GM23338 (cell line): ENCODE measurements at regions not wholly inside any gene's neighbourhood (a gene's known extent, or its start where the extent isn't known, plus 50 kb on each side); places are given as distances from the start of the nearest gene placed in this dataset.

Source experiments
- ATAC-seq: fragments of 200-7000 bp; cut with Tn5 transposase; 3 replicates; pipeline ENCODE4 v1.9.1; 2020
- DNase-seq: peaks from one replicate; pipeline ENCODE4 v3.0.0-alpha.2; 2015; ENCODE audit warnings: low spot score
- H2AFZ ChIP-seq: fragments of 200-600 bp; sonication (generic); 2 replicates; pipeline ENCODE4 v1.8.0; 2016; ENCODE audit warnings: antibody characterized with exemption, mild to moderate bottlenecking, moderate library complexity
- H3F3A ChIP-seq: fragments of 200-600 bp; sonication (generic); replicated peaks from 2 replicates; pipeline ENCODE4 v1.8.0; 2017; ENCODE audit warnings: antibody characterized with exemption, mixed run types, low read depth
- H3K27ac ChIP-seq: fragments of 200-600 bp; sonication (generic); 2 replicates; pipeline ENCODE4 v1.6.1; 2016; ENCODE audit warnings: low read depth
- H3K27me3 ChIP-seq: fragments of 200-600 bp; sonication (generic); 2 replicates; pipeline ENCODE4 v1.8.0; 2016; ENCODE audit warnings: mild to moderate bottlenecking, mixed run types, moderate library complexity; ENCODE audit not compliant: insufficient read depth
- H3K36me3 ChIP-seq: fragments of 200-600 bp; sonication (generic); 2 replicates; pipeline ENCODE4 v1.8.0; 2016; ENCODE audit warnings: mild to moderate bottlenecking; ENCODE audit not compliant: insufficient read depth
- H3K4me1 ChIP-seq: fragments of 200-600 bp; sonication (generic); 2 replicates; pipeline ENCODE4 v1.8.0; 2016; ENCODE audit warnings: mild to moderate bottlenecking, moderate library complexity; ENCODE audit not compliant: insufficient read depth
- H3K4me2 ChIP-seq: fragments of 200-600 bp; sonication (generic); 2 replicates; pipeline ENCODE4 v1.7.1; 2017; ENCODE audit warnings: mixed run types
- H3K4me3 ChIP-seq: fragments of 200-600 bp; sonication (generic); 2 replicates; pipeline ENCODE4 v1.6.1; 2016; ENCODE audit warnings: mixed run types
- H3K79me2 ChIP-seq: fragments of 200-600 bp; sonication (generic); replicated peaks from 2 replicates; pipeline ENCODE4 v1.8.0; 2017; ENCODE audit warnings: mild to moderate bottlenecking; ENCODE audit not compliant: insufficient read depth
- H3K9me2 ChIP-seq: fragments of 200-600 bp; sonication (generic); 2 replicates; pipeline ENCODE4 v1.8.0; 2017; ENCODE audit not compliant: insufficient read depth
- H4K20me1 ChIP-seq: fragments of 200-600 bp; sonication (generic); replicated peaks from 2 replicates; pipeline ENCODE4 v1.8.0; 2017; ENCODE audit warnings: mild to moderate bottlenecking; ENCODE audit not compliant: insufficient read depth
- H3K27ac Mint-ChIP-seq: 2 replicates; pipeline ENCODE4 v1.8.0; 2020; ENCODE audit warnings: inconsistent platforms, mild to moderate bottlenecking, moderate library complexity, mixed read lengths
- H3K27me3 Mint-ChIP-seq: 3 replicates; pipeline ENCODE4 v1.8.0; 2022; ENCODE audit warnings: low read depth, mild to moderate bottlenecking, moderate library complexity, mixed read lengths, inconsistent platforms; ENCODE audit not compliant: insufficient read depth, poor library complexity
- H3K36me3 Mint-ChIP-seq: 3 replicates; pipeline ENCODE4 v1.8.0; 2021; ENCODE audit warnings: low read depth, mild to moderate bottlenecking, inconsistent platforms, moderate library complexity, mixed read lengths
- H3K4me1 Mint-ChIP-seq: 3 replicates; pipeline ENCODE4 v1.8.0; 2020; ENCODE audit warnings: mild to moderate bottlenecking, inconsistent platforms, mixed read lengths
- H3K4me3 Mint-ChIP-seq: 3 replicates; pipeline ENCODE4 v1.8.0; 2021; ENCODE audit warnings: moderate library complexity, mild to moderate bottlenecking, inconsistent platforms, mixed read lengths
- H3K9me3 Mint-ChIP-seq: 3 replicates; pipeline ENCODE4 v1.8.0; 2020; ENCODE audit warnings: moderate library complexity, mild to moderate bottlenecking, inconsistent platforms, mixed read lengths
- CREB1 ChIP-seq: fragments of 250-450 bp; sonication (Bioruptor Pico); IDR thresholded peaks from 2 replicates; pipeline ENCODE4 v1.5.0; 2020; ENCODE audit warnings: low read depth, mild to moderate bottlenecking, moderate library complexity
- EZH2 ChIP-seq: fragments of 200-600 bp; sonication (generic); IDR thresholded peaks from one replicate; pipeline ENCODE4 v1.8.0; 2017; ENCODE audit warnings: antibody characterized with exemption, mild to moderate bottlenecking, low read depth; ENCODE audit not compliant: unreplicated experiment
- REST ChIP-seq: IDR thresholded peaks from one replicate; pipeline ENCODE4 v1.6.1; 2018; ENCODE audit warnings: antibody characterized with exemption; ENCODE audit not compliant: unreplicated experiment
- STAT1 ChIP-seq: IDR thresholded peaks from one replicate; pipeline ENCODE4 v1.6.1; 2016; ENCODE audit warnings: antibody characterized with exemption; ENCODE audit not compliant: unreplicated experiment
- TF ChIP-seq, protein P1 (sequence below): fragments of 250-450 bp; sonication (Bioruptor Pico); IDR thresholded peaks from 2 replicates; pipeline ENCODE4 v1.5.0; 2020; ENCODE audit warnings: mild to moderate bottlenecking, moderate library complexity
- TF ChIP-seq, protein P2 (sequence below), 2 experiments: fragments of 200-600 bp in 1 of 2; sonication (generic) in 1 of 2; conservative IDR thresholded peaks; 2 replicates each; pipeline versions ENCODE4 v1.5.1 to v1.6.1; 2016 to 2017; ENCODE audit warnings: antibody characterized with exemption in 2 of 2, low read depth in 2 of 2, mild to moderate bottlenecking in 2 of 2, moderate library complexity in 1 of 2
- TF ChIP-seq, protein P3 (sequence below): IDR thresholded peaks from 2 replicates; pipeline ENCODE4 v1.6.1; 2016; ENCODE audit warnings: antibody characterized with exemption

DNA sequence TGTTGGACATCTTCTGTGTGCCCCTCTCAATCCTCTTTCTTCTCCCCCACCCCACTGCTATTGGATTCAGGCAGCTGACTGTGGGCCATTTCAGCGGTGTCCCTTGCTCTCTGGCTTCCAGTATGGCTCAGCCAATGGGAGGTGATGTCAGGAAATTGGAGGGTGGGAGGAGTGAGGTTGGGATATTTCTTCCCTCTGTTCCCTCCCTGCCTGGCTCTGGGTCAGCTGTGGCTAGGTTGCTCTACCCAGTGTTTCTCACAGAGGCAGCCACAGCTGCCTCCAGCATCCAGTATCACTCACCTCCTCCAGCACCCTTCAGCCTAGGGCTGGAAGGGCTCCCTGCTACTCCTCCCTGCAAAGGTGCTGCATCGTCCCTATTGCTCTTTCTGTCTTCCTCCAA is 423.5 kb downstream of the MIAT start (continued):
- TF ChIP-seq, protein P1, sequence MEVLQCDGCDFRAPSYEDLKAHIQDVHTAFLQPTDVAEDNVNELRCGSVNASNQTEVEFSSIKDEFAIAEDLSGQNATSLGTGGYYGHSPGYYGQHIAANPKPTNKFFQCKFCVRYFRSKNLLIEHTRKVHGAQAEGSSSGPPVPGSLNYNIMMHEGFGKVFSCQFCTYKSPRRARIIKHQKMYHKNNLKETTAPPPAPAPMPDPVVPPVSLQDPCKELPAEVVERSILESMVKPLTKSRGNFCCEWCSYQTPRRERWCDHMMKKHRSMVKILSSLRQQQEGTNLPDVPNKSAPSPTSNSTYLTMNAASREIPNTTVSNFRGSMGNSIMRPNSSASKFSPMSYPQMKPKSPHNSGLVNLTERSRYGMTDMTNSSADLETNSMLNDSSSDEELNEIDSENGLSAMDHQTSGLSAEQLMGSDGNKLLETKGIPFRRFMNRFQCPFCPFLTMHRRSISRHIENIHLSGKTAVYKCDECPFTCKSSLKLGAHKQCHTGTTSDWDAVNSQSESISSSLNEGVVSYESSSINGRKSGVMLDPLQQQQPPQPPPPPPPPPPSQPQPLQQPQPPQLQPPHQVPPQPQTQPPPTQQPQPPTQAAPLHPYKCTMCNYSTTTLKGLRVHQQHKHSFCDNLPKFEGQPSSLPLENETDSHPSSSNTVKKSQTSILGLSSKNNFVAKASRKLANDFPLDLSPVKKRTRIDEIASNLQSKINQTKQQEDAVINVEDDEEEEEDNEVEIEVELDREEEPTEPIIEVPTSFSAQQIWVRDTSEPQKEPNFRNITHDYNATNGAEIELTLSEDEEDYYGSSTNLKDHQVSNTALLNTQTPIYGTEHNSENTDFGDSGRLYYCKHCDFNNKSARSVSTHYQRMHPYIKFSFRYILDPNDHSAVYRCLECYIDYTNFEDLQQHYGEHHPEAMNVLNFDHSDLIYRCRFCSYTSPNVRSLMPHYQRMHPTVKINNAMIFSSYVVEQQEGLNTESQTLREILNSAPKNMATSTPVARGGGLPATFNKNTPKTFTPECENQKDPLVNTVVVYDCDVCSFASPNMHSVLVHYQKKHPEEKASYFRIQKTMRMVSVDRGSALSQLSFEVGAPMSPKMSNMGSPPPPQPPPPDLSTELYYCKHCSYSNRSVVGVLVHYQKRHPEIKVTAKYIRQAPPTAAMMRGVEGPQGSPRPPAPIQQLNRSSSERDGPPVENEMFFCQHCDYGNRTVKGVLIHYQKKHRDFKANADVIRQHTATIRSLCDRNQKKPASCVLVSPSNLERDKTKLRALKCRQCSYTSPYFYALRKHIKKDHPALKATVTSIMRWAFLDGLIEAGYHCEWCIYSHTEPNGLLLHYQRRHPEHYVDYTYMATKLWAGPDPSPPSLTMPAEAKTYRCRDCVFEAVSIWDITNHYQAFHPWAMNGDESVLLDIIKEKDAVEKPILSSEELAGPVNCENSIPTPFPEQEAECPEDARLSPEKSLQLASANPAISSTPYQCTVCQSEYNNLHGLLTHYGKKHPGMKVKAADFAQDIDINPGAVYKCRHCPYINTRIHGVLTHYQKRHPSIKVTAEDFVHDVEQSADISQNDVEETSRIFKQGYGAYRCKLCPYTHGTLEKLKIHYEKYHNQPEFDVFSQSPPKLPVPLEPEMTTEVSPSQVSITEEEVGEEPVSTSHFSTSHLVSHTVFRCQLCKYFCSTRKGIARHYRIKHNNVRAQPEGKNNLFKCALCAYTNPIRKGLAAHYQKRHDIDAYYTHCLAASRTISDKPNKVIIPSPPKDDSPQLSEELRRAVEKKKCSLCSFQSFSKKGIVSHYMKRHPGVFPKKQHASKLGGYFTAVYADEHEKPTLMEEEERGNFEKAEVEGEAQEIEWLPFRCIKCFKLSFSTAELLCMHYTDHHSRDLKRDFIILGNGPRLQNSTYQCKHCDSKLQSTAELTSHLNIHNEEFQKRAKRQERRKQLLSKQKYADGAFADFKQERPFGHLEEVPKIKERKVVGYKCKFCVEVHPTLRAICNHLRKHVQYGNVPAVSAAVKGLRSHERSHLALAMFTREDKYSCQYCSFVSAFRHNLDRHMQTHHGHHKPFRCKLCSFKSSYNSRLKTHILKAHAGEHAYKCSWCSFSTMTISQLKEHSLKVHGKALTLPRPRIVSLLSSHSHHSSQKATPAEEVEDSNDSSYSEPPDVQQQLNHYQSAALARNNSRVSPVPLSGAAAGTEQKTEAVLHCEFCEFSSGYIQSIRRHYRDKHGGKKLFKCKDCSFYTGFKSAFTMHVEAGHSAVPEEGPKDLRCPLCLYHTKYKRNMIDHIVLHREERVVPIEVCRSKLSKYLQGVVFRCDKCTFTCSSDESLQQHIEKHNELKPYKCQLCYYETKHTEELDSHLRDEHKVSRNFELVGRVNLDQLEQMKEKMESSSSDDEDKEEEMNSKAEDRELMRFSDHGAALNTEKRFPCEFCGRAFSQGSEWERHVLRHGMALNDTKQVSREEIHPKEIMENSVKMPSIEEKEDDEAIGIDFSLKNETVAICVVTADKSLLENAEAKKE (CRISPR knock-in tag): no peak
- TF ChIP-seq, protein P2, sequence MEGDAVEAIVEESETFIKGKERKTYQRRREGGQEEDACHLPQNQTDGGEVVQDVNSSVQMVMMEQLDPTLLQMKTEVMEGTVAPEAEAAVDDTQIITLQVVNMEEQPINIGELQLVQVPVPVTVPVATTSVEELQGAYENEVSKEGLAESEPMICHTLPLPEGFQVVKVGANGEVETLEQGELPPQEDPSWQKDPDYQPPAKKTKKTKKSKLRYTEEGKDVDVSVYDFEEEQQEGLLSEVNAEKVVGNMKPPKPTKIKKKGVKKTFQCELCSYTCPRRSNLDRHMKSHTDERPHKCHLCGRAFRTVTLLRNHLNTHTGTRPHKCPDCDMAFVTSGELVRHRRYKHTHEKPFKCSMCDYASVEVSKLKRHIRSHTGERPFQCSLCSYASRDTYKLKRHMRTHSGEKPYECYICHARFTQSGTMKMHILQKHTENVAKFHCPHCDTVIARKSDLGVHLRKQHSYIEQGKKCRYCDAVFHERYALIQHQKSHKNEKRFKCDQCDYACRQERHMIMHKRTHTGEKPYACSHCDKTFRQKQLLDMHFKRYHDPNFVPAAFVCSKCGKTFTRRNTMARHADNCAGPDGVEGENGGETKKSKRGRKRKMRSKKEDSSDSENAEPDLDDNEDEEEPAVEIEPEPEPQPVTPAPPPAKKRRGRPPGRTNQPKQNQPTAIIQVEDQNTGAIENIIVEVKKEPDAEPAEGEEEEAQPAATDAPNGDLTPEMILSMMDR (conservative IDR thresholded peaks at IDR 0.05; ENCODE audit: low read depth in 2 of 2): no peak

DNA sequence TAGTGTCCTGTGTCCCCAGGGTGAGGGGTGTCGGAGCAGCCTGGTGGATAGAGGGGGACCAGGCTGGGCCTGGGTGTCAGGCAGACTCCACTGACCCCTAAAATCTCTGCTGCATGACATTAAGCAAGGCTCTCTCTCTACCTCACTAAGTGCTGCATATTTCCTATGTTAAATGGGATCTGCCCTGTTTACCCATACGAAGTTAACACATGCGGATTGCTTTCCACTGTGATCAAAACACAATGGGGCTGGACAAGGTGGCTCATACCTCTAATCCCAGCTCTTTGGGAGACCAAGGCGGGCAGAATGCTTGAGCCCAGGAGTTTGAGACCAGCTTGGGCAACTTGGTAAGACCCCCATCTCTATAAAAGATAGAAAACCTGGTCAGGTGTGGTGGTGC is 426.2 kb downstream of the MIAT start:
- H3K36me3 Mint-ChIP-seq: no peaks in the 10 kb centered on the region
- no peak overlapping the region for H3K4me3 Mint-ChIP-seq
- TF ChIP-seq EZH2 (no peak), CREB1 (CRISPR knock-in tag) (no peak), REST (no peak), STAT1 (no peak)
- TF ChIP-seq, protein P3, sequence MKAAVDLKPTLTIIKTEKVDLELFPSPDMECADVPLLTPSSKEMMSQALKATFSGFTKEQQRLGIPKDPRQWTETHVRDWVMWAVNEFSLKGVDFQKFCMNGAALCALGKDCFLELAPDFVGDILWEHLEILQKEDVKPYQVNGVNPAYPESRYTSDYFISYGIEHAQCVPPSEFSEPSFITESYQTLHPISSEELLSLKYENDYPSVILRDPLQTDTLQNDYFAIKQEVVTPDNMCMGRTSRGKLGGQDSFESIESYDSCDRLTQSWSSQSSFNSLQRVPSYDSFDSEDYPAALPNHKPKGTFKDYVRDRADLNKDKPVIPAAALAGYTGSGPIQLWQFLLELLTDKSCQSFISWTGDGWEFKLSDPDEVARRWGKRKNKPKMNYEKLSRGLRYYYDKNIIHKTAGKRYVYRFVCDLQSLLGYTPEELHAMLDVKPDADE: no peak

More for the DNA sequence above, 426.2 kb downstream of the MIAT start:
- H3K4me2 ChIP-seq: no peak overlapping the region
- DNase-seq (no peak), ATAC-seq (peak; percentile 30)
- H3K36me3 ChIP-seq: no peaks in the 10 kb centered on the region
- H3K27me3 ChIP-seq: no peaks in the 10 kb centered on the region
- H3K27ac ChIP-seq: no peak overlapping the region
- H3K27me3 Mint-ChIP-seq: no peaks in the 10 kb centered on the region
- no peaks in the 10 kb centered on the region for H3K79me2 ChIP-seq
- peaks cover 25% of the 10 kb centered on the region for H3K4me1 Mint-ChIP-seq
- H3F3A ChIP-seq: no peaks in the 10 kb centered on the region
- H3K4me3 ChIP-seq: no peak overlapping the region
- H3K27ac Mint-ChIP-seq: no peak overlapping the region
- H3K4me1 ChIP-seq: peaks cover 12% of the 10 kb centered on the region
- H3K9me3 Mint-ChIP-seq: no peaks in the 10 kb centered on the region
- H2AFZ ChIP-seq: no peak overlapping the region
- no peaks in the 10 kb centered on the region for H3K9me2 ChIP-seq
- 0 out of 2 replicates have a peak, but pooled peaks cover 2% of the 10 kb centered on the region for H4K20me1 ChIP-seq
